Uterus (tissue), 3 donors: ENCODE measurements at regions not wholly inside any gene's neighbourhood (a gene's known extent, or its start where the extent isn't known, plus 50 kb on each side); places are given as distances from the start of the nearest gene placed in this dataset.
"Not testable (repeated sequence)": the region's sequence is repeated elsewhere in the genome, so short reads cannot be mapped to it uniquely, and the experiment has no call there.

Source experiments
- DNase-seq, 2 donors: peaks; one replicate each; pipeline ENCODE4 v3.0.0-alpha.2; 2019 to 2020
- H3K27ac ChIP-seq, 2 donors: fragments of 200-600 bp; sonication (generic); 1 replicate in 1 of 2; 2 replicates in 1 of 2; pipeline ENCODE4 v1.5.1; 2016 to 2018
- H3K27me3 ChIP-seq, 2 donors: fragments of 200-600 bp; sonication (generic); one replicate each; pipeline ENCODE4 v1.5.1; 2018 to 2019; ENCODE audit warnings: control low read depth in 1 of 2
- H3K36me3 ChIP-seq, 2 donors: fragments of 200-600 bp; sonication (generic); one replicate each; pipeline ENCODE4 v1.5.1; 2019; ENCODE audit warnings: control low read depth in 1 of 2
- H3K4me1 ChIP-seq, 2 donors: fragments of 200-600 bp; sonication (generic); one replicate each; pipeline ENCODE4 v1.5.1; 2018 to 2019; ENCODE audit warnings: control low read depth in 1 of 2
- H3K4me3 ChIP-seq, 2 donors: fragments of 200-600 bp; sonication (generic); 1 replicate in 1 of 2; 2 replicates in 1 of 2; pipeline ENCODE4 v1.5.1; 2018 to 2019; ENCODE audit warnings: mild to moderate bottlenecking in 1 of 2
- H3K9me3 ChIP-seq, 2 donors: fragments of 200-600 bp; sonication (generic); one replicate each; pipeline ENCODE4 v1.5.1; 2019; ENCODE audit warnings: control low read depth in 1 of 2
- CTCF ChIP-seq, 4 experiments: fragments of 200-600 bp in 2 of 4; fragments of 450-650 bp in 2 of 4; sonication (generic) in 2 of 4; IDR thresholded peaks; one replicate each; pipeline ENCODE4 v1.5.1; 2016 to 2019; ENCODE audit warnings: antibody characterized with exemption in 4 of 4, mild to moderate bottlenecking in 2 of 4, moderate library complexity in 1 of 4
- POLR2A ChIP-seq, 2 donors: fragments of 450-650 bp; IDR thresholded peaks; one replicate each; pipeline ENCODE4 v1.6.1; 2016; ENCODE audit warnings: antibody characterized with exemption in 2 of 2, mild to moderate bottlenecking in 1 of 2, moderate library complexity in 1 of 2
- intact Hi-C: fragments of 100-400 bp; cut with DNase I; formaldehyde crosslinking; loops from one replicate; pipeline ENCODE4 v1.15.1; 2023; ENCODE audit warnings: low total_unique reads
- donor health status: DM: yes; HTN: yes; CAD: no.

- Histone ChIP-seq H3K9me3 (peaks cover 0 to 4% of the 10 kb centered on the region in 2 donors), H3K27me3 (no peaks in the 10 kb centered on the region), H3K4me1 (no peaks in the 10 kb centered on the region), H3K36me3 (no peaks in the 10 kb centered on the region), H3K4me3 (no peak overlapping the region), H3K27ac (no peak overlapping the region)
- intact Hi-C loops = no loop called here
- no peak for TF ChIP-seq POLR2A (IDR thresholded peaks at IDR 0.05)
- TF ChIP-seq CTCF (IDR thresholded peaks at IDR 0.05) = no peak
- DNase-seq = no peak
Observed at GRCh38 chr10:21445163-21445562, 80.3 kb downstream of the SKIDA1 start.

- H3K4me1 ChIP-seq = no peaks in the 10 kb centered on the region
- H3K36me3 ChIP-seq = no peaks in the 10 kb centered on the region
- H3K9me3 ChIP-seq = no peaks in the 10 kb centered on the region
- H3K4me3 ChIP-seq = no peak overlapping the region
- TF ChIP-seq CTCF (IDR thresholded peaks at IDR 0.05) = no peak
- no peak for TF ChIP-seq POLR2A (IDR thresholded peaks at IDR 0.05)
- DNase-seq = no peak
- no peaks in the 10 kb centered on the region for H3K27me3 ChIP-seq
- no peak overlapping the region for H3K27ac ChIP-seq
- intact Hi-C loops = no loop called here
Observed at GRCh38 chr10:21441625-21442024, 83.9 kb downstream of the SKIDA1 start.

GRCh38 chr10:21438914-21439313, 86.6 kb downstream of the SKIDA1 start:
- H3K9me3 ChIP-seq, H3K27ac ChIP-seq, intact Hi-C loops, H3K27me3 ChIP-seq, H3K4me3 ChIP-seq, H3K4me1 ChIP-seq, H3K36me3 ChIP-seq, DNase-seq: not testable (repeated sequence)

- TF ChIP-seq POLR2A (IDR thresholded peaks at IDR 0.05) (no peak), CTCF (IDR thresholded peaks at IDR 0.05) (no peak)
- no peak for DNase-seq
- intact Hi-C loops = no loop called here
Observed at GRCh38 chr10:21437770-21438382, 87.6 kb downstream of the SKIDA1 start.

GRCh38 chr10:21432266-21432665, 93.2 kb downstream of the SKIDA1 start:
- Histone ChIP-seq H3K4me3 (no peak overlapping the region), H3K27ac (no peak overlapping the region), H3K4me1 (no peaks in the 10 kb centered on the region), H3K27me3 (no peaks in the 10 kb centered on the region), H3K9me3 (no peaks in the 10 kb centered on the region), H3K36me3 (no peaks in the 10 kb centered on the region)
- TF ChIP-seq CTCF (IDR thresholded peaks at IDR 0.05) (no peak), POLR2A (IDR thresholded peaks at IDR 0.05) (no peak)
- intact Hi-C loops = no loop called here
- no peak for DNase-seq

More at GRCh38 chr10:21437770-21438382, 87.6 kb downstream of the SKIDA1 start:
- Histone ChIP-seq H3K27me3 (no peaks in the 10 kb centered on the region), H3K36me3 (no peaks in the 10 kb centered on the region), H3K9me3 (no peaks in the 10 kb centered on the region), H3K4me3 (no peak overlapping the region), H3K27ac (no peak overlapping the region), H3K4me1 (no peaks in the 10 kb centered on the region)

GRCh38 chr10:21431799-21432198, 93.7 kb downstream of the SKIDA1 start:
- intact Hi-C loops = no loop called here
- H3K4me1 ChIP-seq = no peaks in the 10 kb centered on the region
- no peak for TF ChIP-seq CTCF (IDR thresholded peaks at IDR 0.05)
- TF ChIP-seq POLR2A (IDR thresholded peaks at IDR 0.05) = no peak

More at GRCh38 chr10:21431799-21432198, 93.7 kb downstream of the SKIDA1 start:
- H3K27me3 ChIP-seq = no peaks in the 10 kb centered on the region
- no peaks in the 10 kb centered on the region for H3K9me3 ChIP-seq
- no peak for DNase-seq
- H3K27ac ChIP-seq = no peak overlapping the region
- no peaks in the 10 kb centered on the region for H3K36me3 ChIP-seq
- no peak overlapping the region for H3K4me3 ChIP-seq
